GM06990 (cell line): ENCODE measurements at regions not wholly inside any gene's neighbourhood (a gene's known extent, or its start where the extent isn't known, plus 50 kb on each side); places are given as distances from the start of the nearest gene placed in this dataset.
"Not testable (repeated sequence)": the region's sequence is repeated elsewhere in the genome, so short reads cannot be mapped to it uniquely, and the experiment has no call there.

Source experiments
- DNase-seq: peaks from one replicate; pipeline ENCODE4 v3.0.0-alpha.2; 2011; ENCODE audit not compliant: insufficient read length; ENCODE audit errors: extremely low read depth
- H3K27me3 ChIP-seq: replicated peaks from 2 replicates; pipeline ENCODE4 v1.6.0; 2011; ENCODE audit warnings: low read length; ENCODE audit not compliant: control insufficient read depth, insufficient read depth
- H3K36me3 ChIP-seq: 2 replicates; pipeline ENCODE4 v1.5.1; 2011; ENCODE audit warnings: low read length; ENCODE audit not compliant: control insufficient read depth, insufficient read depth
- H3K4me3 ChIP-seq: replicated peaks from 2 replicates; pipeline ENCODE4 v1.5.1; 2011; ENCODE audit warnings: low read depth, mild to moderate bottlenecking, control low read depth, low read length
- CTCF ChIP-seq: IDR thresholded peaks from 2 replicates; pipeline ENCODE4 v1.5.1; 2011; ENCODE audit warnings: low read length, control low read depth, mild to moderate bottlenecking, inconsistent platforms; ENCODE audit not compliant: insufficient read depth, poor library complexity, severe bottlenecking

- Histone ChIP-seq H3K36me3 (no peaks in the 10 kb centered on the region), H3K27me3 (no peaks in the 10 kb centered on the region), H3K4me3 (no peak overlapping the region)
- DNase-seq, result no peak
- no peak for TF ChIP-seq CTCF
Measured at GRCh38 chrX:8049827-8050226, 121.2 kb downstream of the VCX2 start.

- Histone ChIP-seq H3K4me3 (no peak overlapping the region), H3K36me3 (no peaks in the 10 kb centered on the region), H3K27me3 (no peaks in the 10 kb centered on the region)
- no peak for TF ChIP-seq CTCF
- DNase-seq, result no peak
Measured at GRCh38 chrX:8048466-8048865, 121.3 kb upstream of the PNPLA4 start.

- H3K36me3 ChIP-seq, result no peaks in the 10 kb centered on the region
- H3K4me3 ChIP-seq, result no peak overlapping the region
- no peak for DNase-seq
- H3K27me3 ChIP-seq, result no peaks in the 10 kb centered on the region
- no peak for TF ChIP-seq CTCF
Measured at GRCh38 chrX:8044947-8045346, 117.7 kb upstream of the PNPLA4 start.

- DNase-seq, result no peak
- TF ChIP-seq CTCF, result no peak
- Histone ChIP-seq H3K27me3 (no peaks in the 10 kb centered on the region), H3K4me3 (no peak overlapping the region), H3K36me3 (no peaks in the 10 kb centered on the region)
Measured at GRCh38 chrX:8043546-8043945, 116.3 kb upstream of the PNPLA4 start.

GRCh38 chrX:8043121-8043520 lies 115.9 kb upstream of the PNPLA4 start:
- TF ChIP-seq CTCF, result no peak
- no peak for DNase-seq
- H3K36me3 ChIP-seq, result no peaks in the 10 kb centered on the region
- H3K27me3 ChIP-seq, result no peaks in the 10 kb centered on the region
- H3K4me3 ChIP-seq, result no peak overlapping the region

GRCh38 chrX:8042304-8042703 lies 115.1 kb upstream of the PNPLA4 start:
- TF ChIP-seq CTCF, result no peak
- Histone ChIP-seq H3K36me3 (no peaks in the 10 kb centered on the region), H3K27me3 (no peaks in the 10 kb centered on the region), H3K4me3 (no peak overlapping the region)
- DNase-seq, result no peak

- H3K27me3 ChIP-seq, H3K36me3 ChIP-seq, DNase-seq, H3K4me3 ChIP-seq: not testable (repeated sequence)
Measured at GRCh38 chrX:8039711-8040110, 112.5 kb upstream of the PNPLA4 start.
